GM23248 (cell line): ENCODE measurements at regions not wholly inside any gene's neighbourhood (a gene's known extent, or its start where the extent isn't known, plus 50 kb on each side); places are given as distances from the start of the nearest gene placed in this dataset.

ENCODE experiments used
- DNase-seq: peaks from one replicate; pipeline ENCODE4 v3.0.0-alpha.2; 2015
- H2AFZ ChIP-seq: fragments of 200-600 bp; sonication (generic); 2 replicates; pipeline ENCODE4 v1.6.1; 2016; ENCODE audit warnings: antibody characterized with exemption
- H3F3A ChIP-seq: fragments of 200-600 bp; sonication (generic); 2 replicates; pipeline ENCODE4 v1.6.1; 2016; ENCODE audit warnings: mild to moderate bottlenecking, antibody characterized with exemption, mixed run types; ENCODE audit not compliant: insufficient read depth
- H3K27ac ChIP-seq: fragments of 200-600 bp; sonication (generic); 2 replicates; pipeline ENCODE4 v1.5.1; 2016; ENCODE audit warnings: mild to moderate bottlenecking
- H3K27me3 ChIP-seq: fragments of 200-600 bp; sonication (generic); replicated peaks from 2 replicates; pipeline ENCODE4 v1.6.1; 2016; ENCODE audit warnings: mild to moderate bottlenecking; ENCODE audit not compliant: insufficient read depth
- H3K36me3 ChIP-seq: fragments of 200-600 bp; sonication (generic); 2 replicates; pipeline ENCODE4 v1.6.1; 2016; ENCODE audit warnings: low read depth, mild to moderate bottlenecking
- H3K4me1 ChIP-seq: fragments of 200-600 bp; sonication (generic); 2 replicates; pipeline ENCODE4 v1.6.1; 2016; ENCODE audit warnings: mild to moderate bottlenecking; ENCODE audit not compliant: insufficient read depth
- H3K4me2 ChIP-seq: fragments of 200-600 bp; sonication (generic); one replicate; pipeline ENCODE4 v1.6.1; 2016; ENCODE audit warnings: mild to moderate bottlenecking; ENCODE audit not compliant: unreplicated experiment
- H3K4me3 ChIP-seq: fragments of 200-600 bp; sonication (generic); 2 replicates; pipeline ENCODE4 v1.5.1; 2016; ENCODE audit warnings: mild to moderate bottlenecking
- H3K79me2 ChIP-seq: fragments of 200-600 bp; sonication (generic); 2 replicates; pipeline ENCODE4 v1.6.1; 2016; ENCODE audit warnings: mild to moderate bottlenecking; ENCODE audit not compliant: insufficient read depth
- H3K9ac ChIP-seq: fragments of 200-600 bp; sonication (generic); 2 replicates; pipeline ENCODE4 v1.6.1; 2016; ENCODE audit warnings: mild to moderate bottlenecking
- H3K9me2 ChIP-seq: fragments of 200-600 bp; sonication (generic); 2 replicates; pipeline ENCODE4 v1.6.1; 2016; ENCODE audit warnings: mixed run types, mild to moderate bottlenecking, moderate library complexity; ENCODE audit not compliant: insufficient read depth
- H3K9me3 ChIP-seq: fragments of 200-600 bp; sonication (generic); one replicate; pipeline ENCODE4 v1.6.1; 2017; ENCODE audit warnings: low read depth
- H4K20me1 ChIP-seq: fragments of 200-600 bp; sonication (generic); 2 replicates; pipeline ENCODE4 v1.6.0; 2016; ENCODE audit not compliant: insufficient read depth
- EZH2 ChIP-seq: fragments of 200-600 bp; sonication (generic); IDR thresholded peaks from 2 replicates; pipeline ENCODE4 v1.6.1; 2018; ENCODE audit warnings: antibody characterized with exemption, mild to moderate bottlenecking; ENCODE audit not compliant: insufficient read depth, poor library complexity, severe bottlenecking
- EZH2phosphoT487 ChIP-seq: fragments of 200-600 bp; sonication (generic); IDR thresholded peaks from 2 replicates; pipeline ENCODE4 v1.6.1; 2018; ENCODE audit warnings: antibody characterized with exemption, moderate library complexity, mild to moderate bottlenecking, low read depth; ENCODE audit not compliant: insufficient read depth
- WGBS, 2 experiments: methylation state at CpG; one replicate each; pipeline ENCODE4 v1.1.6; 2015 to 2017; ENCODE audit warnings: low lambda C conversion rate in 2 of 2, low coverage in 1 of 2; ENCODE audit errors: missing lambda C conversion rate in 2 of 2; 5-methylcytosine and 5-hydroxymethylcytosine counted together
- in situ Hi-C: fragments of 300-500 bp; cut with MboI; formaldehyde crosslinking; loops from 2 replicates; pipeline ENCODE4 v1.15.0; 2020

- Histone ChIP-seq H3K9ac (no peak overlapping the region), H3K27ac (no peak overlapping the region), H3K27me3 (no peaks in the 10 kb centered on the region), H3K9me2 (no peaks in the 10 kb centered on the region), H3K79me2 (no peaks in the 10 kb centered on the region), H3K36me3 (no peaks in the 10 kb centered on the region), H2AFZ (no peak overlapping the region), H3K9me3 (no peaks in the 10 kb centered on the region), H3K4me3 (no peak overlapping the region), H3F3A (no peaks in the 10 kb centered on the region), H4K20me1 (no peaks in the 10 kb centered on the region), H3K4me1 (no peaks in the 10 kb centered on the region), H3K4me2 (no peak overlapping the region)
- DNase-seq = no peak
- in situ Hi-C loops = no loop called here
- 13 to 20% methylated on average over 3 of the region's 3 CpGs for WGBS, 2 experiments
- TF ChIP-seq EZH2 = no peak
- no peak for TF ChIP-seq EZH2phosphoT487
Observed at GRCh38 chr4:157459785-157460184, 239.3 kb downstream of the GRIA2 start.

- WGBS, 2 experiments = 2 to 6% methylated on average over 3 of the region's 3 CpGs
- H3K4me3 ChIP-seq = no peak overlapping the region
- H3F3A ChIP-seq = no peaks in the 10 kb centered on the region
- DNase-seq = no peak
- H3K4me1 ChIP-seq = no peaks in the 10 kb centered on the region
- no peaks in the 10 kb centered on the region for H3K79me2 ChIP-seq
- H4K20me1 ChIP-seq = no peaks in the 10 kb centered on the region
- H3K4me2 ChIP-seq = no peak overlapping the region
- H3K9ac ChIP-seq = no peak overlapping the region
- H2AFZ ChIP-seq = no peak overlapping the region
- H3K9me3 ChIP-seq = no peaks in the 10 kb centered on the region
- H3K36me3 ChIP-seq = no peaks in the 10 kb centered on the region
- H3K27ac ChIP-seq = no peak overlapping the region
- in situ Hi-C loops = no loop called here
- TF ChIP-seq EZH2phosphoT487 (no peak), EZH2 (no peak)
- H3K9me2 ChIP-seq = 0 out of 2 replicates have a peak, but pooled peaks cover 2% of the 10 kb centered on the region
- no peaks in the 10 kb centered on the region for H3K27me3 ChIP-seq
Observed at GRCh38 chr4:157447195-157447594, 226.7 kb downstream of the GRIA2 start.

GRCh38 chr4:157444014-157444413 lies 223.5 kb downstream of the GRIA2 start:
- no peak overlapping the region for H3K9ac ChIP-seq
- H3K4me3 ChIP-seq = no peak overlapping the region
- H4K20me1 ChIP-seq = no peaks in the 10 kb centered on the region
- H3F3A ChIP-seq = no peaks in the 10 kb centered on the region
- no peak overlapping the region for H3K27ac ChIP-seq
- no peaks in the 10 kb centered on the region for H3K9me2 ChIP-seq
- no peak overlapping the region for H3K4me2 ChIP-seq
- no peaks in the 10 kb centered on the region for H3K9me3 ChIP-seq
- H3K27me3 ChIP-seq = no peaks in the 10 kb centered on the region
- no peak for TF ChIP-seq EZH2phosphoT487
- TF ChIP-seq EZH2 = no peak
- no peak for DNase-seq
- H3K4me1 ChIP-seq = no peaks in the 10 kb centered on the region
- H3K36me3 ChIP-seq = no peaks in the 10 kb centered on the region
- no peak overlapping the region for H2AFZ ChIP-seq
- H3K79me2 ChIP-seq = no peaks in the 10 kb centered on the region
- in situ Hi-C loops = no loop called here
- WGBS, 2 experiments = 47 to 58% methylated on average over 9 of the region's 9 CpGs

DNA sequence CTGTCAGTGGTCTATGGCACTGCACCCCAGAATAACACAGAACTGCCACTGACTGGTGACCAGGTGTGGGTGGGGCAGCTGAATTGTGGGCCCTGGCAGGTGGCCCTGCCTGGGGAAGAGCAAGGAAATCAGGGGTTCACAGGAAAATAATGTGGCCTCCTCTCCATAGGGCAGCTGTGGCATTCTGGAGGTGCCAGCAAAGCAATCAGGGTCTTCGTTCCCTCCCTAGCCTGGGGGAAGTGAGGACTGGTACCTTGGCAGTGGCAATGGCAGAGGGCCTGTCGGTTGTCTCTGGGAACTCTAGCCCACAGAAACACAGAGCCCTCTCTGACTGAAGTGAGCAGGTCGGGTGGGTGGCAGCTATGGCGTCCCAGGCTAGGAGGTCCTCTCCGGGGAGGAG lies 223.0 kb downstream of the GRIA2 start:
- WGBS, 2 experiments = 39 to 45% methylated on average over 5 of the region's 5 CpGs
- in situ Hi-C loops = no loop called here

DNA sequence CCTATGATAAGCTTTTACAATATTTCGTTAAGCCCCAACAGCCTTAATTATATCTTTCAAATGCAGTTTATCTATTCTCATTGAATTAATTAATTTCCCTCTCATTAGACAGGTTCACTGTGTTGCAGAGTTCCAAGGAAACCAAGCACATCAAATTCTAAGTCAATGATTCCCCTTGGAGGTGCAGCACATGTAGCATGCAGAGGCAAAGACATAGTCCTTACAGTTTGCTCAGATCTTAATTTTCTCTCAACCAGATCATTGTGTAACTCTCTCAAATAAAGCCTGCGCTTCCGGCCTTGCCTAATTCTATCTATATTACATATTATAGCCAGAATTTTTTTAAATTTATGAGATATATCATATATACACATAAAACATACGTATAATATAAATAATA lies 205.4 kb downstream of the GRIA2 start:
- H3K9me3 ChIP-seq = no peaks in the 10 kb centered on the region
- no peak overlapping the region for H3K9ac ChIP-seq
- H3K27me3 ChIP-seq = no peaks in the 10 kb centered on the region
- H3K9me2 ChIP-seq = no peaks in the 10 kb centered on the region
- no peaks in the 10 kb centered on the region for H3K79me2 ChIP-seq
- H4K20me1 ChIP-seq = no peaks in the 10 kb centered on the region
- no peak overlapping the region for H3K27ac ChIP-seq
- no peak for TF ChIP-seq EZH2phosphoT487
- TF ChIP-seq EZH2 = no peak
- no peaks in the 10 kb centered on the region for H3K36me3 ChIP-seq
- no peak overlapping the region for H3K4me2 ChIP-seq
- no peaks in the 10 kb centered on the region for H3K4me1 ChIP-seq
- WGBS, 2 experiments = 34 to 38% methylated on average over 4 of the region's 4 CpGs
- no peak overlapping the region for H3K4me3 ChIP-seq
- in situ Hi-C loops = no loop called here
- no peak for DNase-seq
- no peaks in the 10 kb centered on the region for H3F3A ChIP-seq
- no peak overlapping the region for H2AFZ ChIP-seq

More for the DNA sequence above, 223.0 kb downstream of the GRIA2 start:
- no peak overlapping the region for H3K4me2 ChIP-seq
- H3K36me3 ChIP-seq = no peaks in the 10 kb centered on the region
- H3K79me2 ChIP-seq = no peaks in the 10 kb centered on the region
- no peaks in the 10 kb centered on the region for H3K9me2 ChIP-seq
- no peak overlapping the region for H3K4me3 ChIP-seq
- no peaks in the 10 kb centered on the region for H3F3A ChIP-seq
- H3K27ac ChIP-seq = no peak overlapping the region
- H2AFZ ChIP-seq = no peak overlapping the region
- no peaks in the 10 kb centered on the region for H3K27me3 ChIP-seq
- no peaks in the 10 kb centered on the region for H3K9me3 ChIP-seq
- DNase-seq = no peak
- no peak overlapping the region for H3K9ac ChIP-seq
- TF ChIP-seq EZH2 (no peak), EZH2phosphoT487 (no peak)
- no peaks in the 10 kb centered on the region for H4K20me1 ChIP-seq
- no peaks in the 10 kb centered on the region for H3K4me1 ChIP-seq
